Esophagus muscularis mucosa (tissue), 4 donors: ENCODE measurements at regions not wholly inside any gene's neighbourhood (a gene's known extent, or its start where the extent isn't known, plus 50 kb on each side); places are given as distances from the start of the nearest gene placed in this dataset.

Source experiments
- DNase-seq: peaks from one replicate; pipeline ENCODE4 v3.0.0-alpha.2; 2017; ENCODE audit errors: extremely low spot score
- H3K27ac ChIP-seq, 4 donors: fragments of 200-600 bp; sonication (generic); replicated peaks in 1 of 4; 1 replicate in 3 of 4; 2 replicates in 1 of 4; pipeline ENCODE4 v1.5.1; 2016 to 2019; ENCODE audit warnings: mild to moderate bottlenecking in 1 of 4
- H3K27me3 ChIP-seq, 4 donors: fragments of 200-600 bp; sonication (generic); one replicate each; pipeline versions ENCODE4 v1.5.1 to v1.6.0; 2016 to 2019
- H3K36me3 ChIP-seq, 4 donors: fragments of 200-600 bp; sonication (generic); one replicate each; pipeline ENCODE4 v1.5.1; 2016 to 2019
- H3K4me1 ChIP-seq, 4 donors: fragments of 200-600 bp; sonication (generic); one replicate each; pipeline ENCODE4 v1.5.1; 2016 to 2019
- H3K4me3 ChIP-seq, 4 donors: fragments of 200-600 bp; sonication (generic); 1 replicate in 2 of 4; 2 replicates in 2 of 4; pipeline ENCODE4 v1.5.1; 2016 to 2019; ENCODE audit warnings: mild to moderate bottlenecking in 4 of 4, moderate library complexity in 1 of 4
- H3K9me3 ChIP-seq, 4 donors: fragments of 200-600 bp; sonication (generic); 1 replicate in 3 of 4; 2 replicates in 1 of 4; pipeline ENCODE4 v1.5.1; 2016 to 2019
- EP300 ChIP-seq: sonication (generic); formaldehyde crosslinking; IDR thresholded peaks from one replicate; pipeline ENCODE4 v1.6.1; 2017; ENCODE audit warnings: antibody characterized with exemption
- POLR2A ChIP-seq: fragments of 450-650 bp; IDR thresholded peaks from one replicate; pipeline ENCODE4 v1.6.1; 2017; ENCODE audit warnings: antibody characterized with exemption, moderate library complexity, mild to moderate bottlenecking, low read depth
- POLR2AphosphoS5 ChIP-seq, 2 donors: sonication (generic); formaldehyde crosslinking; IDR thresholded peaks; one replicate each; pipeline ENCODE4 v1.6.1; 2017; ENCODE audit warnings: antibody characterized with exemption in 2 of 2
- WGBS: methylation state at CpG from one replicate; pipeline ENCODE4 v1.1.5; 2018; 5-methylcytosine and 5-hydroxymethylcytosine counted together
- intact Hi-C: fragments of 100-400 bp; cut with DNase I; formaldehyde crosslinking; loops from one replicate; pipeline ENCODE4 v1.15.1; 2023
- TF ChIP-seq, protein P1 (sequence below), 3 experiments: fragments of 200-600 bp in 2 of 3; fragments of 450-650 bp in 1 of 3; sonication (generic) in 2 of 3; IDR thresholded peaks; one replicate each; pipeline ENCODE4 v1.5.1; 2017 to 2019; ENCODE audit warnings: antibody characterized with exemption in 3 of 3, mild to moderate bottlenecking in 2 of 3, moderate library complexity in 1 of 3

GRCh38 chr13:99103536-99103935 lies 97.1 kb upstream of the UBAC2 start:
- Histone ChIP-seq H3K4me1 (no peaks in the 10 kb centered on the region), H3K4me3 (no peak overlapping the region), H3K9me3 (no peaks in the 10 kb centered on the region), H3K36me3 (no peaks in the 10 kb centered on the region), H3K27me3 (peaks cover 0 to 4% (median 0%) of the 10 kb centered on the region in 4 donors), H3K27ac (no peak overlapping the region)
- DNase-seq, result no peak
- TF ChIP-seq POLR2A (no peak), EP300 (no peak), POLR2AphosphoS5 (IDR thresholded peaks at IDR 0.05) (no peak)
- TF ChIP-seq, protein P1, sequence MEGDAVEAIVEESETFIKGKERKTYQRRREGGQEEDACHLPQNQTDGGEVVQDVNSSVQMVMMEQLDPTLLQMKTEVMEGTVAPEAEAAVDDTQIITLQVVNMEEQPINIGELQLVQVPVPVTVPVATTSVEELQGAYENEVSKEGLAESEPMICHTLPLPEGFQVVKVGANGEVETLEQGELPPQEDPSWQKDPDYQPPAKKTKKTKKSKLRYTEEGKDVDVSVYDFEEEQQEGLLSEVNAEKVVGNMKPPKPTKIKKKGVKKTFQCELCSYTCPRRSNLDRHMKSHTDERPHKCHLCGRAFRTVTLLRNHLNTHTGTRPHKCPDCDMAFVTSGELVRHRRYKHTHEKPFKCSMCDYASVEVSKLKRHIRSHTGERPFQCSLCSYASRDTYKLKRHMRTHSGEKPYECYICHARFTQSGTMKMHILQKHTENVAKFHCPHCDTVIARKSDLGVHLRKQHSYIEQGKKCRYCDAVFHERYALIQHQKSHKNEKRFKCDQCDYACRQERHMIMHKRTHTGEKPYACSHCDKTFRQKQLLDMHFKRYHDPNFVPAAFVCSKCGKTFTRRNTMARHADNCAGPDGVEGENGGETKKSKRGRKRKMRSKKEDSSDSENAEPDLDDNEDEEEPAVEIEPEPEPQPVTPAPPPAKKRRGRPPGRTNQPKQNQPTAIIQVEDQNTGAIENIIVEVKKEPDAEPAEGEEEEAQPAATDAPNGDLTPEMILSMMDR (IDR thresholded peaks at IDR 0.05), result no peak
- 49% methylated on average over 7 of the region's 7 CpGs for whole genome bisulfite sequencing
- intact Hi-C loops, result no loop called here

GRCh38 chr13:99104396-99104795 lies 96.3 kb upstream of the UBAC2 start:
- TF ChIP-seq EP300, result no peak
- TF ChIP-seq, protein P1 (IDR thresholded peaks at IDR 0.05), result no peak
- no peak for TF ChIP-seq POLR2A
- no peak for TF ChIP-seq POLR2AphosphoS5 (IDR thresholded peaks at IDR 0.05)
- no peaks in the 10 kb centered on the region for H3K4me1 ChIP-seq
- H3K36me3 ChIP-seq, result no peaks in the 10 kb centered on the region
- no peak overlapping the region for H3K27ac ChIP-seq
- DNase-seq, result no peak
- no peak overlapping the region for H3K4me3 ChIP-seq
- H3K27me3 ChIP-seq, result peaks cover 0 to 4% (median 0%) of the 10 kb centered on the region in 4 donors
- no peaks in the 10 kb centered on the region for H3K9me3 ChIP-seq
- WGBS, result 89% methylated on average over 9 of the region's 9 CpGs
- intact Hi-C loops, result no loop called here

GRCh38 chr13:99105160-99105559 lies 95.5 kb upstream of the UBAC2 start:
- Histone ChIP-seq H3K4me1 (no peaks in the 10 kb centered on the region), H3K36me3 (no peaks in the 10 kb centered on the region), H3K27me3 (peaks cover 0 to 4% (median 0%) of the 10 kb centered on the region in 4 donors), H3K9me3 (no peaks in the 10 kb centered on the region), H3K27ac (no peak overlapping the region), H3K4me3 (no peak overlapping the region)
- DNase-seq, result no peak
- WGBS, result 94% methylated on average over 3 of the region's 3 CpGs
- intact Hi-C loops, result no loop called here
- TF ChIP-seq, protein P1 (IDR thresholded peaks at IDR 0.05), result no peak
- TF ChIP-seq POLR2A (no peak), POLR2AphosphoS5 (IDR thresholded peaks at IDR 0.05) (no peak), EP300 (no peak)

DNA sequence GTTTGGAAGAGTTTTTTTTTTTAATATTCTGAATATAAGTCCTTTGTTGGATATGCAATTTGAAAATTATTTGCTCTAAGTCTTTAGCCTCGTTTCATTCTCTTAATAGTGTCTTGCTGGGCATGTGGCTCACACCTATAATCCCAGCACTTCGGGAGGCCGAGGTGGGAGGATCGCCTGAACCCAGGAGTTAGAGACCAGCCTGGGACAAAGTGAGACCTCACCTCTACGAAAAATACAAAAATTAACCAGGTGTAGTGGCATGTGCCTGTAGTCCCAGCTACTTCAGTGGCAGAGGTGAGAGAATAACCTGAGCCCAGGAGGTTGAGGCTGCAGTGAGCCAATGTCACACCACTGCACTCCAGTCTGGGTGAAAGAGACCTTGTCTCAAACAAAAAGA lies 87.3 kb upstream of the UBAC2 start:
- no peak for DNase-seq
- Histone ChIP-seq H3K4me3 (no peak overlapping the region), H3K36me3 (no peaks in the 10 kb centered on the region), H3K4me1 (no peaks in the 10 kb centered on the region), H3K9me3 (no peaks in the 10 kb centered on the region), H3K27me3 (no peaks in the 10 kb centered on the region), H3K27ac (no peak overlapping the region)
- 88% methylated on average over 5 of the region's 5 CpGs for WGBS
- intact Hi-C loops, result no loop called here
- TF ChIP-seq POLR2AphosphoS5 (IDR thresholded peaks at IDR 0.05) (no peak), POLR2A (no peak), EP300 (no peak)
- TF ChIP-seq, protein P1 (IDR thresholded peaks at IDR 0.05), result no peak

GRCh38 chr13:99118179-99118578 lies 82.5 kb upstream of the UBAC2 start:
- Histone ChIP-seq H3K4me1 (no peaks in the 10 kb centered on the region), H3K4me3 (no peak overlapping the region), H3K27ac (no peak overlapping the region), H3K9me3 (no peaks in the 10 kb centered on the region), H3K36me3 (no peaks in the 10 kb centered on the region), H3K27me3 (no peaks in the 10 kb centered on the region)
- 86% methylated on average over 8 of the region's 8 CpGs for WGBS
- no peak for DNase-seq
- intact Hi-C loops, result no loop called here
- TF ChIP-seq EP300, result no peak
- no peak for TF ChIP-seq POLR2AphosphoS5 (IDR thresholded peaks at IDR 0.05)
- no peak for TF ChIP-seq POLR2A
- TF ChIP-seq, protein P1 (IDR thresholded peaks at IDR 0.05), result no peak
